Panc1 (cell line): ENCODE measurements at regions not wholly inside any gene's neighbourhood (a gene's known extent, or its start where the extent isn't known, plus 50 kb on each side); places are given as distances from the start of the nearest gene placed in this dataset.

ENCODE experiments used
- ATAC-seq: fragments of 200-7000 bp; cut with Tn5 transposase; 2 replicates; pipeline ENCODE4 v1.9.1; 2020; ENCODE audit warnings: mild to moderate bottlenecking, moderate library complexity
- BruUV-seq: library from RNA; stranded (reverse); fragments of 400-500 nt; replicated peaks from 2 replicates; lab custom pipeline; 2021; lab: Mats Ljungman, UMichigan
- CTCF ChIA-PET: fragments of 300-600 bp; sonication (Branson Sonifier 250); formaldehyde crosslinking; loops from one replicate; lab custom pipeline; 2022; ENCODE audit warnings: antibody characterized with exemption; lab: Charles Lee
- POLR2A ChIA-PET: fragments of 300-600 bp; sonication (Branson Sonifier 250); formaldehyde crosslinking; loops from one replicate; lab custom pipeline; 2022; ENCODE audit warnings: antibody characterized with exemption; lab: Charles Lee
- DNase-seq: peaks from one replicate; pipeline ENCODE4 v3.0.0-alpha.2; 2010; ENCODE audit warnings: low read depth, low spot score
- H3K27ac ChIP-seq: 2 replicates; pipeline ENCODE4 v1.5.1; 2011; ENCODE audit warnings: mild to moderate bottlenecking, low read length, inconsistent platforms
- H3K27me3 ChIP-seq: fragments of 200-500 bp; sonication (Bioruptor generic); 2 replicates; pipeline ENCODE4 v1.6.0; 2014; ENCODE audit warnings: low read length, inconsistent platforms; ENCODE audit not compliant: control insufficient read depth, insufficient read depth
- H3K36me3 ChIP-seq: fragments of 200-500 bp; sonication (Bioruptor generic); 2 replicates; pipeline ENCODE4 v1.5.1; 2014; ENCODE audit warnings: inconsistent platforms, mild to moderate bottlenecking, low read length, moderate library complexity; ENCODE audit not compliant: control insufficient read depth, insufficient read depth
- H3K4me1 ChIP-seq: 2 replicates; pipeline ENCODE4 v1.5.1; 2011; ENCODE audit warnings: inconsistent platforms, mild to moderate bottlenecking, low read length, moderate library complexity; ENCODE audit not compliant: control insufficient read depth, insufficient read depth
- H3K4me3 ChIP-seq, 2 experiments: 2 replicates each; pipeline ENCODE4 v1.5.1; 2011 to 2012; ENCODE audit warnings: low read depth in 2 of 2, low read length in 2 of 2, mild to moderate bottlenecking in 2 of 2, inconsistent platforms in 1 of 2, moderate library complexity in 1 of 2
- H3K9me3 ChIP-seq: fragments of 200-500 bp; sonication (Bioruptor generic); 2 replicates; pipeline ENCODE4 v1.5.1; 2014; ENCODE audit warnings: low read depth, mild to moderate bottlenecking, inconsistent platforms, low read length, moderate library complexity; ENCODE audit not compliant: control insufficient read depth, insufficient read depth
- CTCF ChIP-seq: fragments of 450-650 bp; IDR thresholded peaks from 2 replicates; pipeline ENCODE4 v1.5.1; 2017; ENCODE audit warnings: mild to moderate bottlenecking
- POLR2AphosphoS5 ChIP-seq: IDR thresholded peaks from 2 replicates; pipeline ENCODE4 v1.6.1; 2012; ENCODE audit warnings: mild to moderate bottlenecking, low read depth, low read length, moderate library complexity
- REST ChIP-seq, 2 experiments: IDR thresholded peaks; 2 replicates each; pipeline ENCODE4 v1.6.1; 2011 to 2012; ENCODE audit warnings: low read depth in 2 of 2, control low read depth in 1 of 2, low read length in 1 of 2, mild to moderate bottlenecking in 1 of 2, moderate library complexity in 1 of 2; ENCODE audit not compliant: insufficient read depth in 1 of 2
- SIN3A ChIP-seq: IDR thresholded peaks from 2 replicates; pipeline ENCODE4 v1.6.1; 2012; ENCODE audit warnings: low read depth, mild to moderate bottlenecking, low read length, moderate library complexity, borderline replicate concordance; ENCODE audit not compliant: insufficient read depth
- TCF7L2 ChIP-seq: IDR thresholded peaks from 2 replicates; pipeline ENCODE4 v1.6.1; 2011; ENCODE audit warnings: mild to moderate bottlenecking, low read depth, low read length, inconsistent platforms
- in situ Hi-C: cut with HindIII; loops from 2 replicates; pipeline ENCODE4 v1.10.0; 2016; ENCODE audit warnings: low sequenced_read_pairs, low pct_unique_long_range_greater_than_20kb
- intact Hi-C: fragments of 100-400 bp; cut with micrococcal nuclease; formaldehyde crosslinking; loops from one replicate; pipeline ENCODE4 v1.10.0; 2022; ENCODE audit not compliant: unreplicated experiment

- H3K4me1 ChIP-seq: no peaks in the 10 kb centered on the region
- ATAC-seq: no peak
- H3K9me3 ChIP-seq: no peaks in the 10 kb centered on the region
- CTCF ChIA-PET: no interaction called here
- no peaks in the 10 kb centered on the region for H3K36me3 ChIP-seq
- no peak for DNase-seq
- BruUV-seq: no TSS peak
- in situ Hi-C loops (no loop called here), intact Hi-C loops (no loop called here)
- no peak overlapping the region for H3K4me3 ChIP-seq
- POLR2A ChIA-PET: no interaction called here
- no peaks in the 10 kb centered on the region for H3K27me3 ChIP-seq
- H3K27ac ChIP-seq: no peak overlapping the region
- TF ChIP-seq POLR2AphosphoS5 (no peak), SIN3A (no peak), REST (IDR thresholded peaks at IDR 0.05; ENCODE audit: insufficient read depth in 1 of 2, low read depth in 2 of 2, low read length in 1 of 2) (no peak), CTCF (no peak), TCF7L2 (no peak)
These were observed 359.4 kb downstream of the HDGFL1 start for GRCh38 chr6:22928775-22929174.

- H3K27ac ChIP-seq: no peak overlapping the region
- in situ Hi-C loops (no loop called here), intact Hi-C loops (no loop called here)
- H3K4me1 ChIP-seq: no peaks in the 10 kb centered on the region
- no peaks in the 10 kb centered on the region for H3K9me3 ChIP-seq
- no peaks in the 10 kb centered on the region for H3K27me3 ChIP-seq
- no TSS peak for BruUV-seq
- H3K36me3 ChIP-seq: no peaks in the 10 kb centered on the region
- ChIA-PET POLR2A (interaction anchor here (0.7 kb wide), 1 partner anchor 379 kb away, joined by 3 read pairs; no protein-coding TSS in a partner anchor), CTCF (no interaction called here)
- TF ChIP-seq CTCF (no peak), REST (IDR thresholded peaks at IDR 0.05; ENCODE audit: insufficient read depth in 1 of 2, low read depth in 2 of 2, low read length in 1 of 2) (no peak), POLR2AphosphoS5 (no peak), TCF7L2 (no peak), SIN3A (no peak)
- ATAC-seq (no peak), DNase-seq (no peak)
- H3K4me3 ChIP-seq: no peak overlapping the region
These were observed 360.1 kb downstream of the HDGFL1 start for GRCh38 chr6:22929311-22929985.
